IMR-90 (cell line): ENCODE measurements at regions not wholly inside any gene's neighbourhood (a gene's known extent, or its start where the extent isn't known, plus 50 kb on each side); places are given as distances from the start of the nearest gene placed in this dataset.

Source experiments
- ATAC-seq: fragments of 200-7000 bp; cut with Tn5 transposase; 2 replicates; pipeline ENCODE4 v1.9.1; 2020; ENCODE audit warnings: low read depth, mild to moderate bottlenecking, moderate library complexity
- BruUV-seq: library from RNA; stranded (reverse); fragments of 400-500 nt; replicated peaks from 2 replicates; lab custom pipeline; 2021; lab: Mats Ljungman, UMichigan
- CTCF ChIA-PET: fragments of 300-600 bp; formaldehyde crosslinking; extraction: SDS; loops from one replicate; lab custom pipeline; 2021; ENCODE audit warnings: antibody characterized with exemption; lab: Yijun Ruan, JAX
- POLR2A ChIA-PET: fragments of 300-600 bp; sonication (Branson Sonifier 250); formaldehyde crosslinking; loops from one replicate; lab custom pipeline; 2022; ENCODE audit warnings: antibody characterized with exemption; ENCODE audit not compliant: unreplicated experiment; lab: Charles Lee
- DNase-seq: peaks from one replicate; pipeline ENCODE4 v3.0.0; 2013
- H2AFZ ChIP-seq: replicated peaks from 2 replicates; pipeline ENCODE3; 2013; ENCODE audit warnings: low read length, mild to moderate bottlenecking; ENCODE audit not compliant: poor library complexity
- H2AK5ac ChIP-seq: 2 replicates; pipeline ENCODE4 v1.6.1; 2013; ENCODE audit warnings: low read depth, low read length, inconsistent platforms
- H2AK9ac ChIP-seq: replicated peaks from 2 replicates; pipeline ENCODE3; 2013; ENCODE audit warnings: mild to moderate bottlenecking, low read depth, low read length, moderate library complexity; ENCODE audit not compliant: poor library complexity
- H2BK120ac ChIP-seq: 2 replicates; pipeline ENCODE4 v1.6.1; 2013; ENCODE audit warnings: low read depth, low read length, inconsistent platforms
- H2BK15ac ChIP-seq: 3 replicates; pipeline ENCODE4 v1.6.1; 2013; ENCODE audit warnings: low read depth, low read length, inconsistent platforms
- H2BK20ac ChIP-seq: 2 replicates; pipeline ENCODE4 v1.6.1; 2013; ENCODE audit warnings: low read depth, mild to moderate bottlenecking, inconsistent platforms, low read length, moderate library complexity
- H2BK5ac ChIP-seq: 2 replicates; pipeline ENCODE4 v1.6.1; 2013; ENCODE audit warnings: mild to moderate bottlenecking, low read depth, low read length, inconsistent platforms; ENCODE audit not compliant: poor library complexity, severe bottlenecking
- H3K14ac ChIP-seq: replicated peaks from 2 replicates; pipeline ENCODE4 v1.6.1; 2013; ENCODE audit warnings: low read depth, low read length, inconsistent platforms
- H3K18ac ChIP-seq: 2 replicates; pipeline ENCODE4 v1.6.1; 2013; ENCODE audit warnings: low read depth, low read length, control low read depth
- H3K23ac ChIP-seq: 2 replicates; pipeline ENCODE4 v1.6.1; 2013; ENCODE audit warnings: low read depth, low read length, inconsistent platforms
- H3K27ac ChIP-seq: 2 replicates; pipeline ENCODE4 v1.5.1; 2013; ENCODE audit warnings: mild to moderate bottlenecking, control low read depth, low read length; ENCODE audit not compliant: insufficient read depth
- H3K27me3 ChIP-seq: 2 replicates; pipeline ENCODE4 v1.6.1; 2013; ENCODE audit warnings: low read length; ENCODE audit not compliant: control insufficient read depth, insufficient read depth
- H3K36me3 ChIP-seq: 2 replicates; pipeline ENCODE4 v1.6.1; 2013; ENCODE audit warnings: low read length, mixed read lengths; ENCODE audit not compliant: control insufficient read depth, insufficient read depth
- H3K4ac ChIP-seq: 2 replicates; pipeline ENCODE4 v1.6.1; 2013; ENCODE audit warnings: low read depth, low read length, inconsistent platforms
- H3K4me1 ChIP-seq: 2 replicates; pipeline ENCODE4 v1.6.1; 2013; ENCODE audit warnings: low read length, mixed read lengths; ENCODE audit not compliant: control insufficient read depth, insufficient read depth
- H3K4me2 ChIP-seq: 2 replicates; pipeline ENCODE4 v1.6.1; 2013; ENCODE audit warnings: low read depth, mild to moderate bottlenecking, control low read depth, low read length, moderate library complexity
- H3K4me3 ChIP-seq: 2 replicates; pipeline ENCODE4 v1.5.1; 2013; ENCODE audit warnings: low read depth, mild to moderate bottlenecking, control low read depth, low read length, moderate library complexity; ENCODE audit not compliant: insufficient read depth
- H3K56ac ChIP-seq: 2 replicates; pipeline ENCODE4 v1.6.1; 2013; ENCODE audit warnings: low read length, inconsistent platforms; ENCODE audit not compliant: insufficient read depth; ENCODE audit errors: extremely low read depth
- H3K79me1 ChIP-seq, 2 experiments: 2 replicates each; pipeline ENCODE4 v1.6.1; 2013; ENCODE audit warnings: low read length in 2 of 2, inconsistent platforms in 1 of 2, low read depth in 1 of 2
- H3K9ac ChIP-seq: 2 replicates; pipeline ENCODE4 v1.6.1; 2013; ENCODE audit warnings: low read depth, low read length, control low read depth
- H3K9me1 ChIP-seq: 2 replicates; pipeline ENCODE4 v1.6.1; 2013; ENCODE audit warnings: low read length, inconsistent platforms; ENCODE audit not compliant: insufficient read depth
- H3K9me3 ChIP-seq: 2 replicates; pipeline ENCODE4 v1.6.1; 2013; ENCODE audit warnings: low read length; ENCODE audit not compliant: control insufficient read depth, insufficient read depth
- H4K20me1 ChIP-seq: 2 replicates; pipeline ENCODE4 v1.6.1; 2013; ENCODE audit warnings: low read length, inconsistent platforms; ENCODE audit not compliant: insufficient read depth
- H4K5ac ChIP-seq: 2 replicates; pipeline ENCODE4 v1.6.1; 2013; ENCODE audit warnings: mild to moderate bottlenecking, low read depth, low read length, control low read depth
- H4K8ac ChIP-seq, 2 experiments: 2 replicates each; pipeline ENCODE4 v1.6.1; 2013; ENCODE audit warnings: low read depth in 2 of 2, low read length in 2 of 2, control low read depth in 1 of 2, inconsistent platforms in 1 of 2
- H4K91ac ChIP-seq: 2 replicates; pipeline ENCODE4 v1.6.1; 2013; ENCODE audit warnings: low read depth, low read length, inconsistent platforms; ENCODE audit not compliant: insufficient read depth
- CHD1 ChIP-seq: IDR thresholded peaks from 2 replicates; pipeline ENCODE4 v1.6.1; 2012; ENCODE audit warnings: low read depth, low read length, improper control_type of control experiment
- RAD21 ChIP-seq: IDR thresholded peaks from 2 replicates; pipeline ENCODE4 v1.6.1; 2012; ENCODE audit warnings: low read length, improper control_type of control experiment
- SMC3 ChIP-seq: fragments of 150-350 bp; IDR thresholded peaks from 2 replicates; pipeline ENCODE4 v1.6.1; 2016; ENCODE audit warnings: low read depth, mild to moderate bottlenecking, antibody characterized with exemption, low read length, moderate library complexity
- WGBS, 2 experiments: methylation state at CpG; one replicate each; pipeline versions ENCODE4 v1.1.5 to v1.1.7; 2013; ENCODE audit warnings: missing lambda C conversion rate in 2 of 2; ENCODE audit not compliant: insufficient read length in 1 of 2; ENCODE audit errors: extremely low coverage in 2 of 2; 5-methylcytosine and 5-hydroxymethylcytosine counted together
- dilution Hi-C: fragments of 300-500 bp; cut with HindIII; formaldehyde crosslinking; loops from one replicate; pipeline ENCODE4 v1.14.3; 2018; ENCODE audit warnings: low sequenced_read_pairs; ENCODE audit not compliant: unreplicated experiment
- in situ Hi-C: fragments of 300-500 bp; cut with MboI; formaldehyde crosslinking; loops from 3 replicates; pipeline ENCODE4 v1.14.3; 2019; ENCODE audit warnings: low sequenced_read_pairs, inconsistent platforms, mixed read lengths
- intact Hi-C: fragments of 100-400 bp; cut with micrococcal nuclease; formaldehyde crosslinking; loops from 2 replicates; pipeline ENCODE4 v1.10.0; 2022

- Histone ChIP-seq H3K4ac (no peak overlapping the region), H4K8ac (no peak overlapping the region), H3K9me1 (no peaks in the 10 kb centered on the region), H2AK5ac (no peak overlapping the region), H2AK9ac (no peak overlapping the region), H3K4me3 (no peak overlapping the region), H4K20me1 (no peaks in the 10 kb centered on the region), H4K91ac (no peak overlapping the region), H2AFZ (no peak overlapping the region), H3K9me3 (0 out of 2 replicates have a peak, but pooled peaks cover 4% of the 10 kb centered on the region), H3K27me3 (no peaks in the 10 kb centered on the region), H3K27ac (no peak overlapping the region), H2BK5ac (no peak overlapping the region), H3K4me2 (no peak overlapping the region), H3K36me3 (no peaks in the 10 kb centered on the region), H3K4me1 (no peaks in the 10 kb centered on the region), H3K18ac (no peak overlapping the region), H2BK15ac (no peak overlapping the region), H3K23ac (no peak overlapping the region), H3K14ac (no peak overlapping the region), H3K56ac (no peak overlapping the region), H3K79me1 (no peaks in the 10 kb centered on the region), H4K5ac (no peak overlapping the region), H2BK20ac (no peak overlapping the region), H2BK120ac (no peak overlapping the region), H3K9ac (no peak overlapping the region)
- ChIA-PET CTCF (no interaction called here), POLR2A (no interaction called here)
- dilution Hi-C loops (no loop called here), in situ Hi-C loops (no loop called here), intact Hi-C loops (no loop called here)
- WGBS, 2 experiments, result no CpG with 5 or more reads among the region's 1 CpG
- no TSS peak for BruUV-seq
- no peak for DNase-seq
- no peak for ATAC-seq
- TF ChIP-seq SMC3 (no peak), RAD21 (no peak), CHD1 (no peak)
Measured at GRCh38 chr3:6640907-6641306, 220.0 kb upstream of the GRM7 start.
